ENCODE measurements at regions not wholly inside any gene's neighbourhood (a gene's known extent, or its start where the extent isn't known, plus 50 kb on each side); places are given as distances from the start of the nearest gene placed in this dataset.

- ATAC-seq, result no peak
- CTCF ChIA-PET, result no interaction called here
- peaks cover 5% of the 10 kb centered on the region for H3K27me3 Mint-ChIP-seq
- H3K4me3 Mint-ChIP-seq, result no peak overlapping the region
- DNase-seq, result no peak
- H3K27ac Mint-ChIP-seq, result no peak overlapping the region
- no peaks in the 10 kb centered on the region for H3K9me3 Mint-ChIP-seq (ENCODE audit: low read depth)
- peaks cover under 1% of the 10 kb centered on the region for H3K4me1 Mint-ChIP-seq
- no peaks in the 10 kb centered on the region for H3K36me3 Mint-ChIP-seq
Measured at GRCh38 chr2:205892251-205892655, 193.7 kb downstream of the INO80D start.

GRCh38 chr2:205889114-205889513 is 196.9 kb downstream of the INO80D start:
- CTCF ChIA-PET, result interaction anchor here (1.5 kb wide), 1 partner anchor 113 kb away, joined by 5 read pairs; no protein-coding TSS in a partner anchor
- H3K4me1 Mint-ChIP-seq, result peaks cover 2% of the 10 kb centered on the region
- DNase-seq (no peak), ATAC-seq (no peak)
- no peak overlapping the region for H3K27ac Mint-ChIP-seq
- H3K9me3 Mint-ChIP-seq (ENCODE audit: low read depth), result no peaks in the 10 kb centered on the region
- no peaks in the 10 kb centered on the region for H3K36me3 Mint-ChIP-seq
- H3K4me3 Mint-ChIP-seq, result no peak overlapping the region
- H3K27me3 Mint-ChIP-seq, result peaks cover 9% of the 10 kb centered on the region

GRCh38 chr2:205887637-205888036 is 198.3 kb downstream of the INO80D start:
- ATAC-seq, result no peak
- Mint-ChIP-seq H3K27ac (no peak overlapping the region), H3K4me1 (peaks cover 2% of the 10 kb centered on the region), H3K4me3 (no peak overlapping the region), H3K27me3 (peaks cover 9% of the 10 kb centered on the region), H3K9me3 (ENCODE audit: low read depth) (no peaks in the 10 kb centered on the region), H3K36me3 (no peaks in the 10 kb centered on the region)
- CTCF ChIA-PET, result interaction anchor here (1.5 kb wide), 1 partner anchor 111 kb away, joined by 4 read pairs; no protein-coding TSS in a partner anchor
- DNase-seq, result no peak

- DNase-seq (peak; percentile 74), ATAC-seq (peak; percentile 66)
- H3K36me3 Mint-ChIP-seq, result no peaks in the 10 kb centered on the region
- H3K4me3 Mint-ChIP-seq, result no peak overlapping the region
- no peaks in the 10 kb centered on the region for H3K9me3 Mint-ChIP-seq (ENCODE audit: low read depth)
- CTCF ChIA-PET, result interaction anchor here (0.6 to 2.9 kb wide), 4 partner anchors 11 to 250 kb away, joined by 3 to 9 read pairs (median 4); no protein-coding TSS in a partner anchor
- peaks cover 12% of the 10 kb centered on the region for H3K27me3 Mint-ChIP-seq
- peaks cover 2% of the 10 kb centered on the region for H3K4me1 Mint-ChIP-seq
- H3K27ac Mint-ChIP-seq, result no peak overlapping the region
Measured at GRCh38 chr2:205885492-205886099, 200.4 kb downstream of the INO80D start.

- CTCF ChIA-PET, result interaction anchor here (2.0 to 2.9 kb wide), 2 partner anchors 9 to 42 kb away, joined by 7 to 9 read pairs; no protein-coding TSS in a partner anchor
- ATAC-seq (no peak), DNase-seq (no peak)
- Mint-ChIP-seq H3K36me3 (no peaks in the 10 kb centered on the region), H3K27me3 (peaks cover 11% of the 10 kb centered on the region), H3K4me1 (peaks cover 2% of the 10 kb centered on the region), H3K27ac (no peak overlapping the region), H3K4me3 (no peak overlapping the region), H3K9me3 (ENCODE audit: low read depth) (no peaks in the 10 kb centered on the region)
Measured at GRCh38 chr2:205883965-205884364, 201.7 kb downstream of the NRP2 start.

- peaks cover 2% of the 10 kb centered on the region for H3K4me1 Mint-ChIP-seq
- H3K27ac Mint-ChIP-seq, result no peak overlapping the region
- H3K27me3 Mint-ChIP-seq, result peaks cover 11% of the 10 kb centered on the region
- CTCF ChIA-PET, result interaction anchor here (0.6 to 2.9 kb wide), 3 partner anchors 8 to 1107 kb away, joined by 3 to 9 read pairs (median 7); no protein-coding TSS in a partner anchor
- no peaks in the 10 kb centered on the region for H3K9me3 Mint-ChIP-seq (ENCODE audit: low read depth)
- H3K36me3 Mint-ChIP-seq, result no peaks in the 10 kb centered on the region
- ATAC-seq (no peak), DNase-seq (no peak)
- no peak overlapping the region for H3K4me3 Mint-ChIP-seq
Measured at GRCh38 chr2:205882806-205883425, 200.6 kb downstream of the NRP2 start.

GRCh38 chr2:205880048-205880447 is 197.7 kb downstream of the NRP2 start:
- DNase-seq (no peak), ATAC-seq (no peak)
- no peak overlapping the region for H3K27ac Mint-ChIP-seq
- H3K4me3 Mint-ChIP-seq, result no peak overlapping the region
- CTCF ChIA-PET, result no interaction called here
- H3K4me1 Mint-ChIP-seq, result no peaks in the 10 kb centered on the region
- no peaks in the 10 kb centered on the region for H3K36me3 Mint-ChIP-seq
- peaks cover 16% of the 10 kb centered on the region for H3K27me3 Mint-ChIP-seq
- H3K9me3 Mint-ChIP-seq (ENCODE audit: low read depth), result no peaks in the 10 kb centered on the region

- peaks cover 9% of the 10 kb centered on the region for H3K27me3 Mint-ChIP-seq
- no peak for DNase-seq
- no peak overlapping the region for H3K4me3 Mint-ChIP-seq
- ATAC-seq, result no peak
- H3K36me3 Mint-ChIP-seq, result no peaks in the 10 kb centered on the region
- no peaks in the 10 kb centered on the region for H3K4me1 Mint-ChIP-seq
- CTCF ChIA-PET, result no interaction called here
- no peaks in the 10 kb centered on the region for H3K9me3 Mint-ChIP-seq (ENCODE audit: low read depth)
- H3K27ac Mint-ChIP-seq, result no peak overlapping the region
Measured at GRCh38 chr2:205878999-205879762, 196.9 kb downstream of the NRP2 start.

- CTCF ChIA-PET, result no interaction called here
- Mint-ChIP-seq H3K27me3 (peaks cover 15% of the 10 kb centered on the region), H3K36me3 (no peaks in the 10 kb centered on the region), H3K27ac (no peak overlapping the region), H3K9me3 (ENCODE audit: low read depth) (no peaks in the 10 kb centered on the region), H3K4me3 (no peak overlapping the region), H3K4me1 (no peaks in the 10 kb centered on the region)
- DNase-seq (no peak), ATAC-seq (no peak)
Measured at GRCh38 chr2:205877496-205877895, 195.2 kb downstream of the NRP2 start.

GRCh38 chr2:205876127-205876526 is 193.8 kb downstream of the NRP2 start:
- Mint-ChIP-seq H3K27ac (no peak overlapping the region), H3K27me3 (peaks cover 23% of the 10 kb centered on the region), H3K36me3 (no peaks in the 10 kb centered on the region), H3K4me1 (no peaks in the 10 kb centered on the region), H3K4me3 (no peak overlapping the region), H3K9me3 (ENCODE audit: low read depth) (no peaks in the 10 kb centered on the region)
- CTCF ChIA-PET, result no interaction called here
- no peak for ATAC-seq
- no peak for DNase-seq

GRCh38 chr2:205872716-205873115 is 190.4 kb downstream of the NRP2 start:
- peaks cover 21% of the 10 kb centered on the region for H3K4me1 Mint-ChIP-seq
- ATAC-seq (no peak), DNase-seq (no peak)
- CTCF ChIA-PET, result no interaction called here
- H3K9me3 Mint-ChIP-seq (ENCODE audit: low read depth), result no peaks in the 10 kb centered on the region
- peaks cover 31% of the 10 kb centered on the region for H3K27me3 Mint-ChIP-seq
- H3K4me3 Mint-ChIP-seq, result no peak overlapping the region
- H3K36me3 Mint-ChIP-seq, result no peaks in the 10 kb centered on the region
- no peak overlapping the region for H3K27ac Mint-ChIP-seq

- DNase-seq (no peak), ATAC-seq (no peak)
- Mint-ChIP-seq H3K27me3 (peaks cover 43% of the 10 kb centered on the region), H3K27ac (no peak overlapping the region), H3K4me3 (no peak overlapping the region), H3K36me3 (no peaks in the 10 kb centered on the region), H3K4me1 (peaks cover 22% of the 10 kb centered on the region), H3K9me3 (ENCODE audit: low read depth) (no peaks in the 10 kb centered on the region)
- CTCF ChIA-PET, result no interaction called here
Measured at GRCh38 chr2:205869439-205869838, 187.1 kb downstream of the NRP2 start.

- H3K9me3 Mint-ChIP-seq (ENCODE audit: low read depth), result no peaks in the 10 kb centered on the region
- no peak overlapping the region for H3K4me3 Mint-ChIP-seq
- CTCF ChIA-PET, result no interaction called here
- ATAC-seq (peak; percentile 79), DNase-seq (peak; percentile 70)
- no peak overlapping the region for H3K27ac Mint-ChIP-seq
- peaks cover 43% of the 10 kb centered on the region for H3K27me3 Mint-ChIP-seq
- peaks cover 22% of the 10 kb centered on the region for H3K4me1 Mint-ChIP-seq
- no peaks in the 10 kb centered on the region for H3K36me3 Mint-ChIP-seq
Measured at GRCh38 chr2:205868773-205869333, 186.6 kb downstream of the NRP2 start.

Data from activated CD8-positive, alpha-beta memory T cell treated with anti-CD3 and anti-CD28 coated beads, Interleukin-2, amount 10 ng/mL, durations not matched to agents 7 days and 5 days (primary cell).